GM12873 (cell line): ENCODE measurements at regions not wholly inside any gene's neighbourhood (a gene's known extent, or its start where the extent isn't known, plus 50 kb on each side); places are given as distances from the start of the nearest gene placed in this dataset.

Experiments used
- CTCF ChIP-seq: IDR thresholded peaks from 2 replicates; pipeline ENCODE4 v1.5.1; 2012; ENCODE audit warnings: low read depth, mild to moderate bottlenecking, moderate library complexity, low read length, control low read depth; ENCODE audit not compliant: insufficient read depth; ENCODE audit errors: missing control alignments

- no peak for TF ChIP-seq CTCF
Measured at GRCh38 chr3:30542897-30543296, 63.5 kb upstream of the TGFBR2 start.

- no peak for TF ChIP-seq CTCF
Measured at GRCh38 chr3:30544812-30545211, 61.6 kb upstream of the TGFBR2 start.

- no peak for TF ChIP-seq CTCF
Measured at GRCh38 chr3:30546934-30547333, 59.5 kb upstream of the TGFBR2 start.

- TF ChIP-seq CTCF, result no peak
Measured at GRCh38 chr3:30547716-30548115, 58.7 kb upstream of the TGFBR2 start.

- TF ChIP-seq CTCF, result no peak
Measured at GRCh38 chr3:30548600-30548999, 57.8 kb upstream of the TGFBR2 start.

GRCh38 chr3:30549600-30549999, 56.8 kb upstream of the TGFBR2 start:
- no peak for TF ChIP-seq CTCF

- TF ChIP-seq CTCF, result no peak
Measured at GRCh38 chr3:30550246-30550645, 56.2 kb upstream of the TGFBR2 start.
